HepG2 (cell line): ENCODE measurements at regions not wholly inside any gene's neighbourhood (a gene's known extent, or its start where the extent isn't known, plus 50 kb on each side); places are given as distances from the start of the nearest gene placed in this dataset.

ENCODE experiments used
- BRD4 ChIP-seq: sonication (generic); formaldehyde crosslinking; IDR thresholded peaks from 2 replicates; pipeline ENCODE4 v1.4.0; 2020; ENCODE audit warnings: missing genetic modification reagents
- CAMTA2 ChIP-seq: sonication (generic); formaldehyde crosslinking; IDR thresholded peaks from 2 replicates; pipeline ENCODE4 v1.4.0; 2020; ENCODE audit warnings: mild to moderate bottlenecking, missing genetic modification reagents, borderline replicate concordance
- CBFB ChIP-seq: sonication (generic); formaldehyde crosslinking; IDR thresholded peaks from 2 replicates; pipeline ENCODE4 v1.4.0; 2020; ENCODE audit warnings: missing genetic modification reagents
- CREM ChIP-seq, 2 experiments: sonication (generic) in 1 of 2; formaldehyde crosslinking in 1 of 2; IDR thresholded peaks; 2 replicates each; pipeline versions ENCODE4 v1.4.0 to v1.6.1; 2016 to 2020; ENCODE audit warnings: antibody characterized with exemption in 1 of 2, mild to moderate bottlenecking in 1 of 2, missing genetic modification reagents in 1 of 2
- DMTF1 ChIP-seq: sonication (generic); formaldehyde crosslinking; IDR thresholded peaks from 2 replicates; pipeline ENCODE4 v1.4.0; 2020; ENCODE audit warnings: mild to moderate bottlenecking, missing genetic modification reagents
- FOXK1 ChIP-seq: sonication (generic); formaldehyde crosslinking; IDR thresholded peaks from 2 replicates; pipeline ENCODE4 v1.4.0; 2020; ENCODE audit warnings: low read depth, missing genetic modification reagents, borderline replicate concordance
- HOXD1 ChIP-seq: sonication (generic); formaldehyde crosslinking; IDR thresholded peaks from 2 replicates; pipeline ENCODE4 v1.5.0; 2020; ENCODE audit warnings: missing genetic modification reagents
- ISX ChIP-seq: sonication (generic); formaldehyde crosslinking; conservative IDR thresholded peaks from 2 replicates; pipeline ENCODE4 v1.5.0; 2020; ENCODE audit warnings: missing genetic modification reagents
- POGK ChIP-seq: sonication (generic); formaldehyde crosslinking; conservative IDR thresholded peaks from 2 replicates; pipeline ENCODE4 v1.8.0; 2022; ENCODE audit warnings: mild to moderate bottlenecking, moderate library complexity, missing genetic modification reagents
- RBAK ChIP-seq: sonication (generic); formaldehyde crosslinking; IDR thresholded peaks from 2 replicates; pipeline ENCODE4 v1.5.1; 2020; ENCODE audit warnings: mild to moderate bottlenecking, missing genetic modification reagents
- RBM22 ChIP-seq: fragments of 200-400 bp; formaldehyde crosslinking; optimal IDR thresholded peaks from 2 replicates; pipeline ENCODE3; 2017; ENCODE audit warnings: mild to moderate bottlenecking, low read length, moderate library complexity
- RFX3 ChIP-seq: IDR thresholded peaks from 2 replicates; pipeline ENCODE4 v1.6.1; 2016; ENCODE audit warnings: missing biosample characterization, missing genetic modification reagents
- RNF2 ChIP-seq: fragments of 450-650 bp; conservative IDR thresholded peaks from 2 replicates; pipeline ENCODE4 v1.6.1; 2016; ENCODE audit warnings: low read depth
- SALL2 ChIP-seq: sonication (generic); formaldehyde crosslinking; IDR thresholded peaks from 2 replicates; pipeline ENCODE4 v1.8.1; 2023; ENCODE audit warnings: mild to moderate bottlenecking, missing genetic modification reagents, inconsistent platforms
- TFAP4 ChIP-seq: sonication (generic); IDR thresholded peaks from 2 replicates; pipeline ENCODE4 v1.6.1; 2016; ENCODE audit warnings: low read depth, borderline replicate concordance
- ZNF414 ChIP-seq: sonication (generic); formaldehyde crosslinking; IDR thresholded peaks from 2 replicates; pipeline ENCODE4 v1.5.0; 2020; ENCODE audit warnings: missing genetic modification reagents
- ZNF432 ChIP-seq: sonication (generic); formaldehyde crosslinking; IDR thresholded peaks from 2 replicates; pipeline ENCODE4 v1.5.0; 2020; ENCODE audit warnings: missing genetic modification reagents, mild to moderate bottlenecking, borderline replicate concordance
- ZNF710 ChIP-seq: sonication (generic); formaldehyde crosslinking; IDR thresholded peaks from 2 replicates; pipeline ENCODE4 v1.5.0; 2020; ENCODE audit warnings: mild to moderate bottlenecking, missing genetic modification reagents, borderline replicate concordance
- ZNF720 ChIP-seq: sonication (generic); formaldehyde crosslinking; IDR thresholded peaks from 2 replicates; pipeline ENCODE4 v1.4.0; 2020; ENCODE audit warnings: missing genetic modification reagents
- TF ChIP-seq, protein P1 (sequence below): sonication (generic); formaldehyde crosslinking; IDR thresholded peaks from 2 replicates; pipeline ENCODE4 v1.5.0; 2020; ENCODE audit warnings: missing genetic modification reagents

DNA sequence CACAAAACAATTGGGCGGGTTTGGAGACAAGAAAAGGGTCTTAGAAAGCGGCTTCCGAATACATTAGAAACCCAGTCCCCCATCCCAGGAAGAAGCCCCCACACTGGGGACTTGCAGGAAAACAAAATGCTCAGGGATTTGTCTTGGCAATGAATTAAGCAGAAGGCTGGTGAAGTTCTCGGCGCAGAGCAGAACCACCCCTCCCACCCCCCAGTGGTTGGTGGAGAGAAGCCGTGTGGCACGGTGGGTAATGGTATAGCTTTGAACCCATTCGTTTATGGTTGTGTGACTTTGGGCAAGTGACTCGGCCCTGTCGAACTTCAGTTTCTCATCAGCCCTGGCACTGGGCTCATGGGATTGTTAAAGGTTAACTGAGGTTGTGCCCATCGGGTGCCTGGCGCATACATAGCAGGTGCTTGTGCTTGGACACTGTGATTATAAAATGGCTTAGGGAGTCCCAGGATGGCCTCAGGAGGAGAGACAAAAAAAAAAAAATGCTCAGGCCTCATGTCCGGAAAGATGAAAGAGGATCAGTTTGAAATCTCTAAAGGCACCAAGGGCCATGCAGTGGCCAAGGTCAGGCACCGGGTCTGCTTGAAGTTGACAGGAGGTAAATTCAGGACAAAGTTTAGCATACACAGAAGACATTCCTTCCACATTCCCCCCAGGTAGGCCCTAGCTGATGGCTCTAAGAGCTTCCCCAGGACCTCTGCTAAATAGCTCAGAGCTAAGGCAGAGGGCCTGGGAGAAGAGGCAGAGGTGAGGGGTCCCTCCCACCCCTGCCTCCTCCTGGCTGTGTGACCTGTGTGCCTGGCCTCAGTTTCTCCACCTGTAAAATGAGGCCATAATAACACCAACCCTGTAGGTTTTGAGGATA, 120.1 kb upstream of the PTPN1 start (continued):
- no peak for TF ChIP-seq ZNF414 (CRISPR knock-in tag)
- TF ChIP-seq FOXK1 (CRISPR knock-in tag) = peak; percentile 97
- TF ChIP-seq CREM (IDR thresholded peaks at IDR 0.05) = peak; percentile 97
- no peak for TF ChIP-seq CREM (CRISPR knock-in tag; IDR thresholded peaks at IDR 0.05)
- TF ChIP-seq ZNF432 (CRISPR knock-in tag) = no peak
- TF ChIP-seq BRD4 (CRISPR knock-in tag) = peak; percentile 91
- TF ChIP-seq, protein P1, sequence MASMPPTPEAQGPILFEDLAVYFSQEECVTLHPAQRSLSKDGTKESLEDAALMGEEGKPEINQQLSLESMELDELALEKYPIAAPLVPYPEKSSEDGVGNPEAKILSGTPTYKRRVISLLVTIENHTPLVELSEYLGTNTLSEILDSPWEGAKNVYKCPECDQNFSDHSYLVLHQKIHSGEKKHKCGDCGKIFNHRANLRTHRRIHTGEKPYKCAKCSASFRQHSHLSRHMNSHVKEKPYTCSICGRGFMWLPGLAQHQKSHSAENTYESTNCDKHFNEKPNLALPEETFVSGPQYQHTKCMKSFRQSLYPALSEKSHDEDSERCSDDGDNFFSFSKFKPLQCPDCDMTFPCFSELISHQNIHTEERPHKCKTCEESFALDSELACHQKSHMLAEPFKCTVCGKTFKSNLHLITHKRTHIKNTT = no peak
- peak; percentile 65; the same call in 1 of the 2 replicates for TF ChIP-seq TFAP4
- no peak for TF ChIP-seq RFX3 (CRISPR knock-in tag)
- no peak; the same call in 1 of the 2 replicates for TF ChIP-seq CAMTA2
- peak; percentile 70 for TF ChIP-seq SALL2
- TF ChIP-seq CBFB = peak; percentile 83
- TF ChIP-seq RNF2 = no peak
- peak; percentile 86; the same call in 1 of the 2 replicates for TF ChIP-seq POGK (CRISPR knock-in tag)
- no peak for TF ChIP-seq RBAK
- no peak for TF ChIP-seq ZNF720
- peak; percentile 93; the same call in 1 of the 2 replicates for TF ChIP-seq HOXD1
- peak; percentile 97 for TF ChIP-seq ZNF710 (CRISPR knock-in tag)
- TF ChIP-seq DMTF1 = no peak
- no peak for TF ChIP-seq ISX (CRISPR knock-in tag)
- TF ChIP-seq RBM22 = peak; percentile 98
